HUES6 (cell line): ENCODE measurements at regions not wholly inside any gene's neighbourhood (a gene's known extent, or its start where the extent isn't known, plus 50 kb on each side); places are given as distances from the start of the nearest gene placed in this dataset.

ENCODE experiments used
- H3K27ac ChIP-seq: 2 replicates; pipeline ENCODE4 v1.7.0; 2013; ENCODE audit warnings: low read depth, mild to moderate bottlenecking, low read length, inconsistent platforms
- H3K27me3 ChIP-seq: 2 replicates; pipeline ENCODE4 v1.6.1; 2013; ENCODE audit warnings: low read length; ENCODE audit not compliant: control insufficient read depth, insufficient read depth
- H3K36me3 ChIP-seq: 2 replicates; pipeline ENCODE4 v1.6.1; 2013; ENCODE audit warnings: low read length; ENCODE audit not compliant: control insufficient read depth, insufficient read depth
- H3K4me1 ChIP-seq: 2 replicates; pipeline ENCODE4 v1.6.1; 2013; ENCODE audit warnings: low read length; ENCODE audit not compliant: control insufficient read depth, insufficient read depth
- H3K4me3 ChIP-seq: 2 replicates; pipeline ENCODE4 v1.5.1; 2013; ENCODE audit warnings: low read depth, low read length
- H3K9ac ChIP-seq: one replicate; pipeline ENCODE4 v1.6.1; 2013; ENCODE audit warnings: mild to moderate bottlenecking, low read length
- H3K9me3 ChIP-seq: 2 replicates; pipeline ENCODE4 v1.6.1; 2013; ENCODE audit warnings: low read depth, low read length; ENCODE audit not compliant: control insufficient read depth, insufficient read depth

- H3K9me3 ChIP-seq = no peaks in the 10 kb centered on the region
- H3K27me3 ChIP-seq = no peaks in the 10 kb centered on the region
- H3K27ac ChIP-seq = no peak overlapping the region
- H3K4me3 ChIP-seq = no peak overlapping the region
- H3K9ac ChIP-seq = no peak overlapping the region
- peaks cover 22% of the 10 kb centered on the region; the same call in 1 of the 2 replicates for H3K4me1 ChIP-seq
- no peaks in the 10 kb centered on the region for H3K36me3 ChIP-seq
Measured at GRCh38 chr20:19885594-19885938, 127.5 kb downstream of the RIN2 start.

GRCh38 chr20:19885939-19886660, 128.0 kb downstream of the RIN2 start:
- no peak overlapping the region for H3K9ac ChIP-seq
- H3K27ac ChIP-seq = no peak overlapping the region

GRCh38 chr20:19886661-19887288, 128.7 kb downstream of the RIN2 start:
- H3K27ac ChIP-seq = no peak overlapping the region
- peaks cover 14% of the 10 kb centered on the region; the same call in 1 of the 2 replicates for H3K4me1 ChIP-seq
- no peak overlapping the region for H3K4me3 ChIP-seq
- H3K9me3 ChIP-seq = no peaks in the 10 kb centered on the region
- H3K27me3 ChIP-seq = no peaks in the 10 kb centered on the region
- H3K36me3 ChIP-seq = no peaks in the 10 kb centered on the region
- no peak overlapping the region for H3K9ac ChIP-seq

More at GRCh38 chr20:19885939-19886660, 128.0 kb downstream of the RIN2 start:
- Histone ChIP-seq H3K36me3 (no peaks in the 10 kb centered on the region), H3K4me1 (peaks cover 17% of the 10 kb centered on the region; the same call in 1 of the 2 replicates), H3K9me3 (no peaks in the 10 kb centered on the region), H3K27me3 (no peaks in the 10 kb centered on the region), H3K4me3 (no peak overlapping the region)

- Histone ChIP-seq H3K27me3 (no peaks in the 10 kb centered on the region), H3K36me3 (no peaks in the 10 kb centered on the region), H3K9me3 (no peaks in the 10 kb centered on the region), H3K9ac (no peak overlapping the region), H3K4me3 (no peak overlapping the region), H3K27ac (no peak overlapping the region), H3K4me1 (peaks cover 14% of the 10 kb centered on the region; the same call in 1 of the 2 replicates)
Measured at GRCh38 chr20:19887556-19888268, 129.4 kb upstream of the NAA20 start.

- Histone ChIP-seq H3K27me3 (no peaks in the 10 kb centered on the region), H3K9me3 (no peaks in the 10 kb centered on the region), H3K27ac (no peak overlapping the region), H3K4me3 (no peak overlapping the region), H3K9ac (no peak overlapping the region), H3K36me3 (no peaks in the 10 kb centered on the region), H3K4me1 (peaks cover 14% of the 10 kb centered on the region; the same call in 1 of the 2 replicates)
Measured at GRCh38 chr20:19888269-19888671, 128.9 kb upstream of the NAA20 start.

GRCh38 chr20:19889011-19889953, 127.9 kb upstream of the NAA20 start:
- Histone ChIP-seq H3K36me3 (no peaks in the 10 kb centered on the region), H3K4me1 (peaks cover 14% of the 10 kb centered on the region; the same call in 1 of the 2 replicates), H3K27me3 (no peaks in the 10 kb centered on the region), H3K9ac (peak overlapping the region; percentile 4), H3K27ac (no peak overlapping the region), H3K4me3 (no peak overlapping the region), H3K9me3 (no peaks in the 10 kb centered on the region)

GRCh38 chr20:19890445-19891051, 126.6 kb upstream of the NAA20 start:
- peaks cover 14% of the 10 kb centered on the region; the same call in 1 of the 2 replicates for H3K4me1 ChIP-seq

GRCh38 chr20:19893356-19893755, 123.8 kb upstream of the NAA20 start:
- Histone ChIP-seq H3K27me3 (no peaks in the 10 kb centered on the region), H3K9ac (no peak overlapping the region), H3K27ac (no peak overlapping the region), H3K36me3 (no peaks in the 10 kb centered on the region), H3K9me3 (0 out of 2 replicates have a peak, but pooled peaks cover under 1% of the 10 kb centered on the region), H3K4me1 (peaks cover 10% of the 10 kb centered on the region; the same call in 1 of the 2 replicates), H3K4me3 (no peak overlapping the region)

More at GRCh38 chr20:19890445-19891051, 126.6 kb upstream of the NAA20 start:
- H3K9ac ChIP-seq = no peak overlapping the region
- H3K9me3 ChIP-seq = no peaks in the 10 kb centered on the region
- H3K4me3 ChIP-seq = no peak overlapping the region
- H3K27ac ChIP-seq = no peak overlapping the region
- H3K27me3 ChIP-seq = no peaks in the 10 kb centered on the region
- no peaks in the 10 kb centered on the region for H3K36me3 ChIP-seq

- Histone ChIP-seq H3K9me3 (peaks cover 12% of the 10 kb centered on the region), H3K36me3 (no peaks in the 10 kb centered on the region), H3K27me3 (no peaks in the 10 kb centered on the region), H3K9ac (no peak overlapping the region), H3K4me1 (no peaks in the 10 kb centered on the region), H3K27ac (no peak overlapping the region), H3K4me3 (no peak overlapping the region)
Measured at GRCh38 chr20:19895761-19896160, 121.4 kb upstream of the NAA20 start.

- H3K9me3 ChIP-seq = peaks cover 12% of the 10 kb centered on the region
- no peaks in the 10 kb centered on the region for H3K27me3 ChIP-seq
- H3K36me3 ChIP-seq = no peaks in the 10 kb centered on the region
- no peak overlapping the region for H3K9ac ChIP-seq
- no peak overlapping the region for H3K4me3 ChIP-seq
- no peak overlapping the region for H3K27ac ChIP-seq
- H3K4me1 ChIP-seq = no peaks in the 10 kb centered on the region
Measured at GRCh38 chr20:19897891-19898290, 119.3 kb upstream of the NAA20 start.
